NCI-H1417 treated with DMSO at 0.1 percent for 48 hours (cell line): ENCODE measurements at regions not wholly inside any gene's neighbourhood (a gene's known extent, or its start where the extent isn't known, plus 50 kb on each side); places are given as distances from the start of the nearest gene placed in this dataset.
"Not testable (repeated sequence)": the region's sequence is repeated elsewhere in the genome, so short reads cannot be mapped to it uniquely, and the experiment has no call there.

Experiments used
- DNase-seq: peaks from one replicate; lab custom pipeline; 2025; lab: John Stamatoyannopoulos, UW

- DNase-seq, result no peak
These were observed 1449.4 kb downstream of the LRFN5 start for GRCh38 chr14:43056106-43056505.

- no peak for DNase-seq
These were observed 1446.2 kb downstream of the LRFN5 start for GRCh38 chr14:43052897-43053296.

- DNase-seq, result no peak
These were observed 1437.2 kb downstream of the LRFN5 start for GRCh38 chr14:43043850-43044249.

GRCh38 chr14:43042408-43042807 is 1435.7 kb downstream of the LRFN5 start:
- DNase-seq, result no peak

GRCh38 chr14:43041976-43042375 is 1435.3 kb downstream of the LRFN5 start:
- no peak for DNase-seq

GRCh38 chr14:43041207-43041606 is 1434.5 kb downstream of the LRFN5 start:
- no peak for DNase-seq

GRCh38 chr14:43039881-43040280 is 1433.2 kb downstream of the LRFN5 start:
- DNase-seq, result no peak

- DNase-seq, result no peak
These were observed 1424.9 kb downstream of the LRFN5 start for GRCh38 chr14:43031598-43031997.

GRCh38 chr14:43022094-43022800 is 1415.6 kb downstream of the LRFN5 start:
- DNase-seq, result no peak

- no peak for DNase-seq
These were observed 1413.2 kb downstream of the LRFN5 start for GRCh38 chr14:43019826-43020225.

- DNase-seq, result no peak
These were observed 1407.7 kb downstream of the LRFN5 start for GRCh38 chr14:43014338-43014737.

- DNase-seq, result no peak
These were observed 1406.1 kb downstream of the LRFN5 start for GRCh38 chr14:43012817-43013216.

- no peak for DNase-seq
These were observed 1399.1 kb downstream of the LRFN5 start for GRCh38 chr14:43005807-43006206.

- no peak for DNase-seq
These were observed 1397.2 kb downstream of the LRFN5 start for GRCh38 chr14:43003845-43004244.

GRCh38 chr14:43001731-43002130 is 1395.1 kb downstream of the LRFN5 start:
- no peak for DNase-seq

- no peak for DNase-seq
These were observed 1387.5 kb downstream of the LRFN5 start for GRCh38 chr14:42994051-42994736.

- DNase-seq, result no peak
These were observed 1386.3 kb downstream of the LRFN5 start for GRCh38 chr14:42992930-42993329.

GRCh38 chr14:42980419-42980818 is 1373.7 kb downstream of the LRFN5 start:
- DNase-seq, result no peak

- not testable (repeated sequence) for DNase-seq
These were observed 1366.5 kb downstream of the LRFN5 start for GRCh38 chr14:42973171-42973570.

- DNase-seq, result no peak
These were observed 1358.8 kb downstream of the LRFN5 start for GRCh38 chr14:42965512-42965911.

GRCh38 chr14:42961509-42961908 is 1354.8 kb downstream of the LRFN5 start:
- DNase-seq, result no peak

- DNase-seq, result no peak
These were observed 1343.7 kb downstream of the LRFN5 start for GRCh38 chr14:42950363-42950762.

- no peak for DNase-seq
These were observed 1341.3 kb downstream of the LRFN5 start for GRCh38 chr14:42947991-42948390.

GRCh38 chr14:42944284-42944683 is 1337.6 kb downstream of the LRFN5 start:
- DNase-seq, result no peak
